ENCODE measurements at regions not wholly inside any gene's neighbourhood (a gene's known extent, or its start where the extent isn't known, plus 50 kb on each side); places are given as distances from the start of the nearest gene placed in this dataset.

DNA sequence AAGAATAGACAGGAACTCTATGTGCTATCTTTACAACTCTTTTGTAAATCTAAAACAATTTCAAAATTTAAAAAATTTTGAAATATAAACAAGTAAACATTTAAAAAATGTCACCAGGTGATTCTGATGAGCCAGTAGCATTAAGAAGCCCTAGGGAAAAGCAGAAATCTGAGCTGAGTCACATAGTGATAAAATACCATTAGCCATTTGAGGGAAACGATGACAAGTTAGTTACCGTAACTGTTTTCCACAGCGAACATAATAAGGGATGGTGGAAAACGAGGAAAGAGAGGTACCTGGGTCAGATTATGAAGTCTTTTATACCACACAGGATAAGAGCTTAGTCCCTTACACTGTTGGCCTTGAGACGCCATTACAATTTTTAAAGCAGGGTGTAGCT lies 55.5 kb downstream of the PRR15 start:
- Histone ChIP-seq H3K4me1 (ENCODE audit: insufficient read depth) (no peaks in the 10 kb centered on the region), H4K20me1 (ENCODE audit: insufficient read depth, poor library complexity, severe bottlenecking) (no peaks in the 10 kb centered on the region), H3K79me2 (no peaks in the 10 kb centered on the region), H3K27ac (no peak overlapping the region), H3K4me3 (no peak overlapping the region), H3K36me3 (replicated peaks; ENCODE audit: insufficient read depth, low read depth) (no peaks in the 10 kb centered on the region), H2AFZ (no peak overlapping the region), H3K27me3 (no peaks in the 10 kb centered on the region), H3K9me2 (replicated peaks; ENCODE audit: insufficient read depth) (no peaks in the 10 kb centered on the region), H3K4me2 (no peak overlapping the region), H3K9me3 (ENCODE audit: low read depth) (no peaks in the 10 kb centered on the region)
- TF ChIP-seq, protein P1, sequence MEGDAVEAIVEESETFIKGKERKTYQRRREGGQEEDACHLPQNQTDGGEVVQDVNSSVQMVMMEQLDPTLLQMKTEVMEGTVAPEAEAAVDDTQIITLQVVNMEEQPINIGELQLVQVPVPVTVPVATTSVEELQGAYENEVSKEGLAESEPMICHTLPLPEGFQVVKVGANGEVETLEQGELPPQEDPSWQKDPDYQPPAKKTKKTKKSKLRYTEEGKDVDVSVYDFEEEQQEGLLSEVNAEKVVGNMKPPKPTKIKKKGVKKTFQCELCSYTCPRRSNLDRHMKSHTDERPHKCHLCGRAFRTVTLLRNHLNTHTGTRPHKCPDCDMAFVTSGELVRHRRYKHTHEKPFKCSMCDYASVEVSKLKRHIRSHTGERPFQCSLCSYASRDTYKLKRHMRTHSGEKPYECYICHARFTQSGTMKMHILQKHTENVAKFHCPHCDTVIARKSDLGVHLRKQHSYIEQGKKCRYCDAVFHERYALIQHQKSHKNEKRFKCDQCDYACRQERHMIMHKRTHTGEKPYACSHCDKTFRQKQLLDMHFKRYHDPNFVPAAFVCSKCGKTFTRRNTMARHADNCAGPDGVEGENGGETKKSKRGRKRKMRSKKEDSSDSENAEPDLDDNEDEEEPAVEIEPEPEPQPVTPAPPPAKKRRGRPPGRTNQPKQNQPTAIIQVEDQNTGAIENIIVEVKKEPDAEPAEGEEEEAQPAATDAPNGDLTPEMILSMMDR (IDR thresholded peaks at IDR 0.05; ENCODE audit: poor library complexity), result no peak
- TF ChIP-seq EZH2 (IDR thresholded peaks at IDR 0.05; ENCODE audit: borderline replicate concordance) (no peak), EZH2phosphoT487 (IDR thresholded peaks at IDR 0.05; ENCODE audit: low read depth, severe bottlenecking, unreplicated experiment) (no peak)
- no peak for DNase-seq (ENCODE audit: low spot score)
- WGBS (ENCODE audit: low lambda C conversion rate, missing lambda C conversion rate), result 92% methylated on average over 5 of the region's 5 CpGs

DNA sequence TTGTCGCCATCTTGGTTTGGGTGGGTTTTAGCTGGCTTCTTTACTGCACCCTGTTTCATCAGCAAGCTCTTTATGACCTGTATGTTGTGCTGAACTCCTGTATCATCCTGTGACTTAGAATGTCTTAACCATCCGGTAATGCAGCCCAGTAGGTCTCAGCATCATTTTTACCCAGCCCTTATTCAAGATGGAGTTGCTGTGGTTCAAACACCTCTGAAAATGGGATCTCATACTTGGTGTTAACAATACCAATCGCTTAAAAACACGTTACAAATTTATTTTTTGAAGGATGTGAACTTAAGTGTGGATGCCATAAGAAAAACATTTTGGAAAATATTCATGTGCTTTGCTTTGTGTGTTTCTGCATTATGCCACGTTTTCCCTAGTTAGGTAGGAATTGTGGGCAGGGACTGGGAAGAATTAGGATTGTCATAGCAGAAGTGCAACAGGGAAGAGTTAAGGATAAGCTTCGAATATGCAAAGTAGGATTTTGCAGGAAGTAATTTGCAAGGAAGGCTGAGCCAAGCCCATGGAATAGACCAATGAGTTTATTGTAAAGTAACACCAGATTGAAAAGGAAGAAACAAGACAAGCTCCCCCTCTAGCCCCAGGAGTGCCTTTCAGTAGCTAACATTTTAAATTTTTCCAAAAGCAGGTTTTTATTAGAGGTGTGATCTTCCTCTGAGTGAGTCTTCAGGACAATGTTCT lies 56.4 kb downstream of the PRR15 start:
- Histone ChIP-seq H3K4me2 (no peak overlapping the region), H4K20me1 (ENCODE audit: insufficient read depth, poor library complexity, severe bottlenecking) (no peaks in the 10 kb centered on the region), H3K79me2 (no peaks in the 10 kb centered on the region), H2AFZ (no peak overlapping the region), H3K27me3 (no peaks in the 10 kb centered on the region), H3K4me1 (ENCODE audit: insufficient read depth) (no peaks in the 10 kb centered on the region), H3K9me2 (replicated peaks; ENCODE audit: insufficient read depth) (no peaks in the 10 kb centered on the region), H3K9me3 (ENCODE audit: low read depth) (no peaks in the 10 kb centered on the region), H3K27ac (no peak overlapping the region), H3K4me3 (no peak overlapping the region), H3K36me3 (replicated peaks; ENCODE audit: insufficient read depth, low read depth) (no peaks in the 10 kb centered on the region)
- WGBS (ENCODE audit: low lambda C conversion rate, missing lambda C conversion rate), result 78% methylated on average over 6 of the region's 6 CpGs
- TF ChIP-seq, protein P1 (IDR thresholded peaks at IDR 0.05; ENCODE audit: poor library complexity), result no peak
- TF ChIP-seq EZH2phosphoT487 (IDR thresholded peaks at IDR 0.05; ENCODE audit: low read depth, severe bottlenecking, unreplicated experiment) (no peak), EZH2 (IDR thresholded peaks at IDR 0.05; ENCODE audit: borderline replicate concordance) (no peak)
- no peak for DNase-seq (ENCODE audit: low spot score)

DNA sequence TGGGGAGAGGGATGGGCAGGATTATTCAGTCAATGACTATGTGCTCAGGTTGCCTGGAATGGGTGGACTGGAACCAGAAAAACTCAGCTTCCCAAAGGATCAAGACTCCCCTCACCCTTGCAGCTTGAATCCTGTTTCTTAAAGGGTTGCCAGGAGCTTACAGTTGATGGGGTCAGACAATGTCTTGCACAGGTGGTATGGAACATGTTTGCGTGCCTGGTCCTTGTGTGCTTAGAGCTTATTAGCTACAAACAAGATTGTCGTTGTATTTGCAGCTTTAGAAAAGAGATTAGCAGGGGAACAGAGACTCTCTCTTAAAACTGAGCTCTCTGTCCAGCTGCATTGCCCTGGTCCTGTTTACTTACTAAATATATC lies 56.9 kb downstream of the PRR15 start:
- Histone ChIP-seq H2AFZ (no peak overlapping the region), H3K27me3 (no peaks in the 10 kb centered on the region), H3K4me1 (ENCODE audit: insufficient read depth) (no peaks in the 10 kb centered on the region), H3K79me2 (no peaks in the 10 kb centered on the region), H4K20me1 (ENCODE audit: insufficient read depth, poor library complexity, severe bottlenecking) (no peaks in the 10 kb centered on the region), H3K4me3 (no peak overlapping the region), H3K36me3 (replicated peaks; ENCODE audit: insufficient read depth, low read depth) (no peaks in the 10 kb centered on the region), H3K9me2 (replicated peaks; ENCODE audit: insufficient read depth) (no peaks in the 10 kb centered on the region), H3K4me2 (no peak overlapping the region), H3K9me3 (ENCODE audit: low read depth) (no peaks in the 10 kb centered on the region), H3K27ac (no peak overlapping the region)
- 63% methylated on average over 2 of the region's 2 CpGs for whole genome bisulfite sequencing (ENCODE audit: low lambda C conversion rate, missing lambda C conversion rate)
- TF ChIP-seq EZH2 (IDR thresholded peaks at IDR 0.05; ENCODE audit: borderline replicate concordance) (no peak), EZH2phosphoT487 (IDR thresholded peaks at IDR 0.05; ENCODE audit: low read depth, severe bottlenecking, unreplicated experiment) (no peak)
- TF ChIP-seq, protein P1 (IDR thresholded peaks at IDR 0.05; ENCODE audit: poor library complexity), result no peak
- DNase-seq (ENCODE audit: low spot score), result no peak
